Calu3 (cell line): ENCODE measurements at regions not wholly inside any gene's neighbourhood (a gene's known extent, or its start where the extent isn't known, plus 50 kb on each side); places are given as distances from the start of the nearest gene placed in this dataset.

Experiments
- BruUV-seq: library from RNA; stranded (reverse); fragments of 400-500 nt; replicated peaks from 2 replicates; lab custom pipeline; 2021; lab: Mats Ljungman, UMichigan
- CTCF ChIA-PET: fragments of 300-600 bp; sonication (Branson Sonifier 250); formaldehyde crosslinking; loops from one replicate; lab custom pipeline; 2022; ENCODE audit warnings: antibody characterized with exemption; lab: Charles Lee
- DNase-seq: peaks from one replicate; pipeline ENCODE4 v3.0.0; 2022
- H3K27ac Mint-ChIP-seq: one replicate; pipeline ENCODE4 v1.8.0; 2022; ENCODE audit warnings: mixed read lengths; ENCODE audit not compliant: unreplicated experiment
- H3K27me3 Mint-ChIP-seq: one replicate; pipeline ENCODE4 v1.8.0; 2022; ENCODE audit warnings: mixed read lengths; ENCODE audit not compliant: unreplicated experiment
- H3K36me3 Mint-ChIP-seq: one replicate; pipeline ENCODE4 v1.8.0; 2022; ENCODE audit warnings: mild to moderate bottlenecking, moderate library complexity, mixed read lengths; ENCODE audit not compliant: insufficient read depth, unreplicated experiment
- H3K4me1 Mint-ChIP-seq: one replicate; pipeline ENCODE4 v1.8.0; 2022; ENCODE audit warnings: mild to moderate bottlenecking, low read depth, mixed read lengths; ENCODE audit not compliant: unreplicated experiment
- H3K4me3 Mint-ChIP-seq: one replicate; pipeline ENCODE4 v1.8.0; 2022; ENCODE audit warnings: mild to moderate bottlenecking, low read depth, moderate library complexity, mixed read lengths; ENCODE audit not compliant: unreplicated experiment
- H3K9me3 Mint-ChIP-seq: one replicate; pipeline ENCODE4 v1.8.0; 2022; ENCODE audit warnings: low read depth, mixed read lengths; ENCODE audit not compliant: unreplicated experiment
- intact Hi-C: fragments of 100-400 bp; cut with micrococcal nuclease; formaldehyde crosslinking; loops from one replicate; pipeline ENCODE4 v1.10.0; 2022; ENCODE audit not compliant: unreplicated experiment
- TF ChIP-seq, protein P1 (sequence below): fragments of 200-600 bp; IDR thresholded peaks from one replicate; pipeline ENCODE4 v1.8.0; 2022; ENCODE audit warnings: antibody characterized with exemption; ENCODE audit not compliant: unreplicated experiment

- H3K27me3 Mint-ChIP-seq, result no peaks in the 10 kb centered on the region
- peaks cover 26% of the 10 kb centered on the region for H3K4me1 Mint-ChIP-seq
- peaks cover 2% of the 10 kb centered on the region for H3K9me3 Mint-ChIP-seq
- no peak overlapping the region for H3K4me3 Mint-ChIP-seq
- no TSS peak for BruUV-seq
- H3K27ac Mint-ChIP-seq, result no peak overlapping the region
- no peaks in the 10 kb centered on the region for H3K36me3 Mint-ChIP-seq
- intact Hi-C loops, result no loop called here
- no peak for DNase-seq
- CTCF ChIA-PET, result no interaction called here
- TF ChIP-seq, protein P1, sequence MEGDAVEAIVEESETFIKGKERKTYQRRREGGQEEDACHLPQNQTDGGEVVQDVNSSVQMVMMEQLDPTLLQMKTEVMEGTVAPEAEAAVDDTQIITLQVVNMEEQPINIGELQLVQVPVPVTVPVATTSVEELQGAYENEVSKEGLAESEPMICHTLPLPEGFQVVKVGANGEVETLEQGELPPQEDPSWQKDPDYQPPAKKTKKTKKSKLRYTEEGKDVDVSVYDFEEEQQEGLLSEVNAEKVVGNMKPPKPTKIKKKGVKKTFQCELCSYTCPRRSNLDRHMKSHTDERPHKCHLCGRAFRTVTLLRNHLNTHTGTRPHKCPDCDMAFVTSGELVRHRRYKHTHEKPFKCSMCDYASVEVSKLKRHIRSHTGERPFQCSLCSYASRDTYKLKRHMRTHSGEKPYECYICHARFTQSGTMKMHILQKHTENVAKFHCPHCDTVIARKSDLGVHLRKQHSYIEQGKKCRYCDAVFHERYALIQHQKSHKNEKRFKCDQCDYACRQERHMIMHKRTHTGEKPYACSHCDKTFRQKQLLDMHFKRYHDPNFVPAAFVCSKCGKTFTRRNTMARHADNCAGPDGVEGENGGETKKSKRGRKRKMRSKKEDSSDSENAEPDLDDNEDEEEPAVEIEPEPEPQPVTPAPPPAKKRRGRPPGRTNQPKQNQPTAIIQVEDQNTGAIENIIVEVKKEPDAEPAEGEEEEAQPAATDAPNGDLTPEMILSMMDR, result no peak
These were observed 326.0 kb downstream of the CASP12 start for GRCh38 chr11:104572279-104572678.

- peaks cover 2% of the 10 kb centered on the region for H3K9me3 Mint-ChIP-seq
- intact Hi-C loops, result no loop called here
- no peak overlapping the region for H3K4me3 Mint-ChIP-seq
- H3K27ac Mint-ChIP-seq, result no peak overlapping the region
- TF ChIP-seq, protein P1, result no peak
- no TSS peak for BruUV-seq
- no peaks in the 10 kb centered on the region for H3K36me3 Mint-ChIP-seq
- peaks cover 34% of the 10 kb centered on the region for H3K4me1 Mint-ChIP-seq
- CTCF ChIA-PET, result no interaction called here
- H3K27me3 Mint-ChIP-seq, result no peaks in the 10 kb centered on the region
- DNase-seq, result no peak
These were observed 328.1 kb downstream of the CASP12 start for GRCh38 chr11:104570078-104570701.

DNA sequence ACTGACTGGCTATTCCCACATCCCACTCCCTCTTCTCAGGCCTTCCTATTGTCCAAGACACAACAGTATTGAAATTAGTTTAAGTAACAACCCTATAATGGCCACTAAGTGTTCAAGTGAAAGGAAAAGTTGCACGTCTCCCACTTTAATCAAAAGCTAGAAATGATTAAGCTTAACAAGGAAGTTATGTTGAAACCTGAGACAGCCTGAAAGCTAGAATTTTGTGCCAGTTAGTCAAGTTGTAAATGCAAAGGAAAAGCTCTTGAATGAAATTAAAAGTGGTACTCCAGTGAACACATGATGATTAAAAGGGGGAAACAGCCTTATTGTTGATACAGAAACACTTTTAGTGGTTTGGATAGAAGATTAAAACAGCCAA, 332.7 kb downstream of the CASP12 start:
- no peaks in the 10 kb centered on the region for H3K9me3 Mint-ChIP-seq
- CTCF ChIA-PET, result interaction anchor here (0.7 to 0.8 kb wide), 2 partner anchors 8 to 54 kb away, joined by 3 to 4 read pairs; no protein-coding TSS in a partner anchor
- intact Hi-C loops, result no loop called here
- peaks cover 20% of the 10 kb centered on the region for H3K4me1 Mint-ChIP-seq
- no peaks in the 10 kb centered on the region for H3K27me3 Mint-ChIP-seq
- peak overlapping the region; percentile 75 for H3K27ac Mint-ChIP-seq
- H3K36me3 Mint-ChIP-seq, result no peaks in the 10 kb centered on the region
- H3K4me3 Mint-ChIP-seq, result peak overlapping the region; percentile 6
- DNase-seq, result no peak
- TF ChIP-seq, protein P1, result no peak
- no TSS peak for BruUV-seq

DNA sequence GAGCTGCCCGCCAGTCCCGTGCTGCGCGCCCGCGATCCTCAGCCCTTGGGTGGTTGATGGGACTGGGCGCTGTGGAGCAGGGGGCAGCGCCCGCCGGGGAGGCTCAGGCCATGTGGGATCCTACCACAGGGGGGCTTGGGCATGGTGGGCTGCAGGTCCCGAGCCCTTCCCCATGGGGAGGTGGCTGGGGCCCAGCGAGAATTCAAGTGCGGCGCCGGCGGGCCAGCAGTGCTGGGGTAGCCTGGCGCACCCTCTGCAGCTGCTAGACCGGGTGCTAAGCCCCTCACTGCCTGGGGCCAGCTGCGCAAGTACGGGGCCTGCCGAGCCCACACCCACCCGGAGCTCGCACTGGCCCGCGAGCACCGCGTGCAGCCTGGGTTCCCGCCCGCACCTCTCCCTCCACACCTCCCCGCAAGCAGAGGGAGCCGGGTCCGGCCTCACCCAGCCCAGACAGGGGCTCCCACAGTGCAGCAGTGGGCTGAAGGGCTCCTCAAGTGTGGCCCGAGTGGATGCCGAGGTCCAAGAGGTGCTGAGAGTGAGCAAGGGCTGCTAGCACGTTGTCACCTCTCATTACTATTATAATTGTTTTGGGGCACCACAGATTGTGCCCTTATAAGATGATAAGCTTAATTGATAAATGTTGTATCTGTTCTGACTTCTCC, 333.2 kb downstream of the CASP12 start:
- intact Hi-C loops, result no loop called here
- no peaks in the 10 kb centered on the region for H3K27me3 Mint-ChIP-seq
- BruUV-seq, result no TSS peak
- no peaks in the 10 kb centered on the region for H3K36me3 Mint-ChIP-seq
- TF ChIP-seq, protein P1, result no peak
- peak overlapping the region; percentile 6 for H3K4me3 Mint-ChIP-seq
- peak overlapping the region; percentile 75 for H3K27ac Mint-ChIP-seq
- CTCF ChIA-PET, result interaction anchor here (0.7 to 0.8 kb wide), 2 partner anchors 8 to 55 kb away, joined by 3 to 4 read pairs; no protein-coding TSS in a partner anchor
- H3K9me3 Mint-ChIP-seq, result no peaks in the 10 kb centered on the region
- no peak for DNase-seq
- H3K4me1 Mint-ChIP-seq, result peaks cover 14% of the 10 kb centered on the region
